ENCODE measurements at regions not wholly inside any gene's neighbourhood (a gene's known extent, or its start where the extent isn't known, plus 50 kb on each side); places are given as distances from the start of the nearest gene placed in this dataset.

- TF ChIP-seq CTCF (IDR thresholded peaks at IDR 0.05) (no peak), POLR2A (IDR thresholded peaks at IDR 0.05) (no peak)
These were observed 265.8 kb upstream of the RAB4A start for GRCh38 chr1:229005097-229005496.

All from Peyer's patch (tissue), 4 donors.